Natural killer cell (primary cell): ENCODE measurements at regions not wholly inside any gene's neighbourhood (a gene's known extent, or its start where the extent isn't known, plus 50 kb on each side); places are given as distances from the start of the nearest gene placed in this dataset.

Experiments used
- ATAC-seq, 3 donors: fragments of 150-1000 bp in 2 of 3; fragments of 200-7000 bp in 1 of 3; cut with Tn5 transposase; 1 replicate in 1 of 3; 2 replicates in 2 of 3; pipeline ENCODE4 v1.10.0; 2021; ENCODE audit warnings: mild to moderate bottlenecking in 2 of 3, moderate library complexity in 2 of 3
- DNase-seq, 2 donors: peaks; one replicate each; pipeline versions ENCODE4 v3.0.0 to v3.0.0-alpha.2; 2013 to 2021; ENCODE audit warnings: mixed read lengths in 1 of 2
- H3K27ac ChIP-seq: one replicate; pipeline ENCODE4 v1.5.1; 2013; ENCODE audit warnings: mild to moderate bottlenecking, low read length
- H3K27me3 ChIP-seq: one replicate; pipeline ENCODE4 v1.6.1; 2013; ENCODE audit warnings: low read length; ENCODE audit not compliant: control insufficient read depth, insufficient read depth
- H3K36me3 ChIP-seq: one replicate; pipeline ENCODE4 v1.6.1; 2013; ENCODE audit warnings: low read length; ENCODE audit not compliant: control insufficient read depth, insufficient read depth
- H3K4me1 ChIP-seq: one replicate; pipeline ENCODE4 v1.6.1; 2013; ENCODE audit warnings: low read length; ENCODE audit not compliant: control insufficient read depth, insufficient read depth
- H3K4me3 ChIP-seq: one replicate; pipeline ENCODE4 v1.5.1; 2013; ENCODE audit warnings: low read length
- H3K9me3 ChIP-seq: one replicate; pipeline ENCODE4 v1.6.1; 2013; ENCODE audit warnings: low read length; ENCODE audit not compliant: control insufficient read depth, insufficient read depth
- H3K27ac Mint-ChIP-seq, 2 donors: one replicate each; pipeline ENCODE4 v1.8.0; 2022; ENCODE audit warnings: mild to moderate bottlenecking in 2 of 2, mixed read lengths in 2 of 2, moderate library complexity in 1 of 2
- H3K27me3 Mint-ChIP-seq, 2 donors: one replicate each; pipeline ENCODE4 v1.8.0; 2022; ENCODE audit warnings: low read depth in 2 of 2, mixed read lengths in 2 of 2
- H3K36me3 Mint-ChIP-seq: one replicate; pipeline ENCODE4 v1.8.0; 2022; ENCODE audit warnings: mixed read lengths
- H3K4me1 Mint-ChIP-seq, 2 donors: one replicate each; pipeline ENCODE4 v1.8.0; 2022; ENCODE audit warnings: mixed read lengths in 2 of 2
- H3K4me3 Mint-ChIP-seq: one replicate; pipeline ENCODE4 v1.8.0; 2022; ENCODE audit warnings: mild to moderate bottlenecking, moderate library complexity, mixed read lengths
- H3K9me3 Mint-ChIP-seq, 2 donors: one replicate each; pipeline ENCODE4 v1.8.0; 2022; ENCODE audit warnings: mixed read lengths in 2 of 2
- CTCF ChIP-seq: fragments of 200-600 bp; IDR thresholded peaks from one replicate; pipeline ENCODE4 v1.8.0; 2022; ENCODE audit warnings: antibody characterized with exemption
- WGBS: methylation state at CpG from one replicate; pipeline ENCODE4 v1.1.7; 2013; ENCODE audit warnings: missing lambda C conversion rate; ENCODE audit not compliant: insufficient coverage; 5-methylcytosine and 5-hydroxymethylcytosine counted together
- intact Hi-C: fragments of 100-400 bp; cut with micrococcal nuclease; formaldehyde crosslinking; loops from one replicate; pipeline ENCODE4 v1.14.2; 2022

GRCh38 chr10:56146806-56147205 lies 214.3 kb downstream of the ZWINT start:
- ATAC-seq = no peak
- no peaks in the 10 kb centered on the region for H3K36me3 Mint-ChIP-seq
- 96% methylated on average over 2 of the region's 2 CpGs for WGBS

GRCh38 chr10:56142092-56142728 lies 218.8 kb downstream of the ZWINT start:
- WGBS = 54% methylated on average over 1 of the region's 1 CpG
- no peaks in the 10 kb centered on the region for H3K27me3 Mint-ChIP-seq
- H3K36me3 Mint-ChIP-seq = no peaks in the 10 kb centered on the region

More at GRCh38 chr10:56146806-56147205, 214.3 kb downstream of the ZWINT start:
- intact Hi-C loops = no loop called here
- H3K9me3 ChIP-seq = peaks cover 4% of the 10 kb centered on the region
- H3K27me3 ChIP-seq = no peaks in the 10 kb centered on the region
- H3K4me1 ChIP-seq = no peaks in the 10 kb centered on the region
- DNase-seq = no peak
- H3K4me3 ChIP-seq = no peak overlapping the region
- Mint-ChIP-seq H3K4me3 (no peak overlapping the region), H3K9me3 (peaks cover 11 to 24% of the 10 kb centered on the region in 2 donors), H3K27ac (no peak overlapping the region), H3K27me3 (no peaks in the 10 kb centered on the region), H3K4me1 (no peaks in the 10 kb centered on the region)
- H3K36me3 ChIP-seq = no peaks in the 10 kb centered on the region
- H3K27ac ChIP-seq = no peak overlapping the region
- TF ChIP-seq CTCF = no peak

GRCh38 chr10:56139405-56139804 lies 221.7 kb downstream of the ZWINT start:
- no peak for DNase-seq
- H3K9me3 ChIP-seq = peaks cover 3% of the 10 kb centered on the region
- ATAC-seq = no peak
- no peaks in the 10 kb centered on the region for H3K4me1 ChIP-seq
- 68% methylated on average over 3 of the region's 4 CpGs for WGBS
- Mint-ChIP-seq H3K36me3 (no peaks in the 10 kb centered on the region), H3K4me3 (no peak overlapping the region), H3K27ac (no peak overlapping the region), H3K9me3 (peaks cover 6 to 21% of the 10 kb centered on the region in 2 donors), H3K4me1 (no peaks in the 10 kb centered on the region), H3K27me3 (no peaks in the 10 kb centered on the region)
- no peak overlapping the region for H3K27ac ChIP-seq
- H3K27me3 ChIP-seq = no peaks in the 10 kb centered on the region
- intact Hi-C loops = no loop called here
- TF ChIP-seq CTCF = no peak
- H3K4me3 ChIP-seq = no peak overlapping the region
- H3K36me3 ChIP-seq = no peaks in the 10 kb centered on the region

More at GRCh38 chr10:56142092-56142728, 218.8 kb downstream of the ZWINT start:
- Mint-ChIP-seq H3K4me1 (no peaks in the 10 kb centered on the region), H3K27ac (no peak overlapping the region), H3K4me3 (no peak overlapping the region), H3K9me3 (peaks cover 9 to 29% of the 10 kb centered on the region in 2 donors)
- Histone ChIP-seq H3K9me3 (peaks cover 3% of the 10 kb centered on the region), H3K36me3 (no peaks in the 10 kb centered on the region), H3K4me3 (no peak overlapping the region), H3K4me1 (no peaks in the 10 kb centered on the region), H3K27me3 (no peaks in the 10 kb centered on the region), H3K27ac (no peak overlapping the region)
- no peak for TF ChIP-seq CTCF
- DNase-seq (no peak), ATAC-seq (no peak)
- intact Hi-C loops = no loop called here

- Histone ChIP-seq H3K4me1 (no peaks in the 10 kb centered on the region), H3K36me3 (no peaks in the 10 kb centered on the region), H3K27ac (no peak overlapping the region), H3K9me3 (no peaks in the 10 kb centered on the region), H3K4me3 (no peak overlapping the region), H3K27me3 (no peaks in the 10 kb centered on the region)
- no peak for ATAC-seq
- TF ChIP-seq CTCF = no peak
- Mint-ChIP-seq H3K36me3 (no peaks in the 10 kb centered on the region), H3K9me3 (peaks cover 5 to 9% of the 10 kb centered on the region in 2 donors), H3K27ac (no peak overlapping the region), H3K27me3 (no peaks in the 10 kb centered on the region), H3K4me1 (no peaks in the 10 kb centered on the region), H3K4me3 (no peak overlapping the region)
- WGBS = 56% methylated on average over 3 of the region's 4 CpGs
- intact Hi-C loops = no loop called here
- DNase-seq = no peak
Observed at GRCh38 chr10:56135828-56136227, 225.2 kb downstream of the ZWINT start.
